Adipocyte (in vitro differentiated cells): ENCODE measurements at regions not wholly inside any gene's neighbourhood (a gene's known extent, or its start where the extent isn't known, plus 50 kb on each side); places are given as distances from the start of the nearest gene placed in this dataset.

Experiments used
- DNase-seq: peaks from one replicate; pipeline ENCODE4 v3.0.0-alpha.2; 2015; ENCODE audit warnings: low read depth
- H3K27me3 ChIP-seq: replicated peaks from 2 replicates; pipeline ENCODE4 v1.7.0; 2013; ENCODE audit warnings: mild to moderate bottlenecking, low read length, moderate library complexity; ENCODE audit not compliant: control insufficient read depth, insufficient read depth
- H3K36me3 ChIP-seq: 2 replicates; pipeline ENCODE4 v1.7.0; 2013; ENCODE audit warnings: low read length, mild to moderate bottlenecking, moderate library complexity; ENCODE audit not compliant: control insufficient read depth, insufficient read depth, severe bottlenecking
- H3K4me1 ChIP-seq: 2 replicates; pipeline ENCODE4 v1.7.0; 2013; ENCODE audit warnings: mild to moderate bottlenecking, low read length, moderate library complexity; ENCODE audit not compliant: control insufficient read depth, insufficient read depth
- H3K4me3 ChIP-seq: 2 replicates; pipeline ENCODE4 v1.7.0; 2013; ENCODE audit warnings: mild to moderate bottlenecking, low read length, moderate library complexity
- H3K9ac ChIP-seq: 2 replicates; pipeline ENCODE4 v1.7.0; 2013; ENCODE audit warnings: mild to moderate bottlenecking, low read length, moderate library complexity
- H3K9me3 ChIP-seq: 2 replicates; pipeline ENCODE4 v1.7.0; 2013; ENCODE audit warnings: mild to moderate bottlenecking, low read length, moderate library complexity; ENCODE audit not compliant: control insufficient read depth

GRCh38 chr15:31477301-31477700 is 150.7 kb downstream of the KLF13 start:
- Histone ChIP-seq H3K27me3 (peaks cover 12% of the 10 kb centered on the region), H3K36me3 (no peaks in the 10 kb centered on the region), H3K4me1 (peaks cover 20% of the 10 kb centered on the region), H3K9ac (no peak overlapping the region), H3K9me3 (no peaks in the 10 kb centered on the region), H3K4me3 (no peak overlapping the region)
- DNase-seq = no peak

GRCh38 chr15:31477851-31478701 is 151.4 kb downstream of the KLF13 start:
- Histone ChIP-seq H3K9ac (no peak overlapping the region), H3K4me1 (peaks cover 13% of the 10 kb centered on the region), H3K9me3 (no peaks in the 10 kb centered on the region), H3K4me3 (no peak overlapping the region), H3K27me3 (peaks cover 12% of the 10 kb centered on the region), H3K36me3 (no peaks in the 10 kb centered on the region)
- no peak for DNase-seq

GRCh38 chr15:31478702-31479221 is 152.1 kb downstream of the KLF13 start:
- Histone ChIP-seq H3K9ac (no peak overlapping the region), H3K4me1 (peaks cover 8% of the 10 kb centered on the region), H3K27me3 (peaks cover 12% of the 10 kb centered on the region), H3K4me3 (no peak overlapping the region), H3K36me3 (no peaks in the 10 kb centered on the region), H3K9me3 (no peaks in the 10 kb centered on the region)
- DNase-seq = no peak

GRCh38 chr15:31480356-31481025 is 153.9 kb downstream of the KLF13 start:
- Histone ChIP-seq H3K27me3 (peaks cover 12% of the 10 kb centered on the region), H3K9me3 (no peaks in the 10 kb centered on the region)
- DNase-seq = no peak

GRCh38 chr15:31481142-31481541 is 154.5 kb downstream of the KLF13 start:
- H3K9me3 ChIP-seq = no peaks in the 10 kb centered on the region
- no peaks in the 10 kb centered on the region for H3K36me3 ChIP-seq
- no peaks in the 10 kb centered on the region for H3K4me1 ChIP-seq
- no peak overlapping the region for H3K9ac ChIP-seq
- no peak overlapping the region for H3K4me3 ChIP-seq
- DNase-seq = no peak
- H3K27me3 ChIP-seq = peaks cover 12% of the 10 kb centered on the region

More at GRCh38 chr15:31480356-31481025, 153.9 kb downstream of the KLF13 start:
- peaks cover 4% of the 10 kb centered on the region for H3K4me1 ChIP-seq
- no peak overlapping the region for H3K9ac ChIP-seq
- no peak overlapping the region for H3K4me3 ChIP-seq
- no peaks in the 10 kb centered on the region for H3K36me3 ChIP-seq

- peak overlapping the region; percentile 31 for H3K4me3 ChIP-seq
- no peak overlapping the region for H3K9ac ChIP-seq
- no peaks in the 10 kb centered on the region for H3K9me3 ChIP-seq
- H3K36me3 ChIP-seq = no peaks in the 10 kb centered on the region
- H3K4me1 ChIP-seq = no peaks in the 10 kb centered on the region
- H3K27me3 ChIP-seq = peaks cover 12% of the 10 kb centered on the region
- no peak for DNase-seq
Observed at GRCh38 chr15:31482122-31482922, 155.7 kb downstream of the KLF13 start.

- Histone ChIP-seq H3K9ac (peak overlapping the region; percentile 34), H3K9me3 (no peaks in the 10 kb centered on the region), H3K4me1 (peaks cover 7% of the 10 kb centered on the region), H3K27me3 (peaks cover 12% of the 10 kb centered on the region), H3K36me3 (no peaks in the 10 kb centered on the region), H3K4me3 (peak overlapping the region; percentile 31)
- DNase-seq = peak; percentile 33
Observed at GRCh38 chr15:31483053-31483985, 156.7 kb downstream of the KLF13 start.

GRCh38 chr15:31483986-31484951 is 157.6 kb downstream of the KLF13 start:
- H3K27me3 ChIP-seq = peaks cover 12% of the 10 kb centered on the region
- H3K4me1 ChIP-seq = peaks cover 16% of the 10 kb centered on the region
- no peak for DNase-seq
- H3K4me3 ChIP-seq = no peak overlapping the region
- no peaks in the 10 kb centered on the region for H3K36me3 ChIP-seq
- no peaks in the 10 kb centered on the region for H3K9me3 ChIP-seq
- no peak overlapping the region for H3K9ac ChIP-seq

- Histone ChIP-seq H3K4me1 (peaks cover 23% of the 10 kb centered on the region), H3K36me3 (no peaks in the 10 kb centered on the region), H3K27me3 (peaks cover 12% of the 10 kb centered on the region), H3K4me3 (no peak overlapping the region), H3K9me3 (no peaks in the 10 kb centered on the region), H3K9ac (no peak overlapping the region)
- DNase-seq = no peak
Observed at GRCh38 chr15:31484986-31485385, 158.4 kb downstream of the KLF13 start.
